ENCODE measurements at regions not wholly inside any gene's neighbourhood (a gene's known extent, or its start where the extent isn't known, plus 50 kb on each side); places are given as distances from the start of the nearest gene placed in this dataset.

GRCh38 chr13:78087966-78088678 is 169.5 kb upstream of the EDNRB start:
- Histone ChIP-seq H3K27me3 (ENCODE audit: control insufficient read depth in 2 of 2, insufficient read depth in 2 of 2, low read length in 2 of 2) (no peaks in the 10 kb centered on the region), H3K9me3 (replicated peaks in 1 of 2; ENCODE audit: control insufficient read depth in 1 of 2, insufficient read depth in 1 of 2, low read length in 2 of 2) (no peaks in the 10 kb centered on the region), H2AFZ (ENCODE audit: insufficient read depth, low read depth, low read length, poor library complexity, severe bottlenecking) (no peak overlapping the region), H3K4me3 (replicated peaks in 1 of 3; ENCODE audit: low read depth in 2 of 3, low read length in 3 of 3) (no peak overlapping the region), H3K36me3 (replicated peaks in 1 of 2; ENCODE audit: control insufficient read depth in 1 of 2, insufficient read depth in 2 of 2, low read length in 2 of 2) (no peaks in the 10 kb centered on the region), H3K4me1 (ENCODE audit: control insufficient read depth in 1 of 2, insufficient read depth in 2 of 2, low read length in 2 of 2) (peaks cover 8 to 13% of the 10 kb centered on the region in 2 donors), H3K27ac (ENCODE audit: low read depth in 1 of 2, low read length in 2 of 2) (no peak overlapping the region), H4K20me1 (ENCODE audit: insufficient read depth, low read length) (no peaks in the 10 kb centered on the region), H3K4me2 (replicated peaks; ENCODE audit: extremely low read depth, low read length, poor library complexity, severe bottlenecking) (no peak overlapping the region), H3K9ac (ENCODE audit: insufficient read depth, low read length, poor library complexity, severe bottlenecking) (no peak overlapping the region), H3K79me2 (ENCODE audit: insufficient read depth, low read length) (no peaks in the 10 kb centered on the region)
- WGBS (ENCODE audit: insufficient coverage): 94% methylated on average over 3 of the region's 4 CpGs
- intact Hi-C loops (cut with micrococcal nuclease): no loop called here
- no peak for DNase-seq
- H3K27ac Mint-ChIP-seq: no peak overlapping the region
- H3K27me3 Mint-ChIP-seq (ENCODE audit: low read depth in 3 of 3): peaks cover 0 to 1% (median 0%) of the 10 kb centered on the region in 3 donors
- H3K4me3 Mint-ChIP-seq: no peak overlapping the region
- H3K36me3 Mint-ChIP-seq: peaks cover 0 to 3% of the 10 kb centered on the region in 2 donors
- H3K4me1 Mint-ChIP-seq: peaks cover 15% of the 10 kb centered on the region
- H3K9me3 Mint-ChIP-seq: peaks cover 0 to 3% (median 0%) of the 10 kb centered on the region in 7 donors
- TF ChIP-seq CTCF (IDR thresholded peaks at IDR 0.05): no peak

GRCh38 chr13:78085434-78086225 is 167.0 kb upstream of the EDNRB start:
- peaks cover 8 to 21% (median 15%) of the 10 kb centered on the region in 7 donors for H3K9me3 Mint-ChIP-seq
- TF ChIP-seq CTCF (IDR thresholded peaks at IDR 0.05): no peak

More at GRCh38 chr13:78085434-78086225, 167.0 kb upstream of the EDNRB start:
- Mint-ChIP-seq H3K4me1 (peaks cover 14% of the 10 kb centered on the region), H3K27me3 (ENCODE audit: low read depth in 3 of 3) (peaks cover 0 to 1% (median 0%) of the 10 kb centered on the region in 3 donors), H3K36me3 (peaks cover 0 to 6% of the 10 kb centered on the region in 2 donors), H3K4me3 (peak overlapping the region; percentile 78 to 92), H3K27ac (peak overlapping the region; percentile 1 to 91 (median 85))
- Histone ChIP-seq H3K9me3 (replicated peaks in 1 of 2; ENCODE audit: control insufficient read depth in 1 of 2, insufficient read depth in 1 of 2, low read length in 2 of 2) (peaks cover 3 to 6% of the 10 kb centered on the region in 2 donors), H3K9ac (ENCODE audit: insufficient read depth, low read length, poor library complexity, severe bottlenecking) (no peak overlapping the region), H3K4me3 (replicated peaks in 1 of 3; ENCODE audit: low read depth in 2 of 3, low read length in 3 of 3) (peak overlapping the region; percentile 19 to 79 (median 75)), H3K79me2 (ENCODE audit: insufficient read depth, low read length) (no peaks in the 10 kb centered on the region), H3K36me3 (replicated peaks in 1 of 2; ENCODE audit: control insufficient read depth in 1 of 2, insufficient read depth in 2 of 2, low read length in 2 of 2) (no peaks in the 10 kb centered on the region), H4K20me1 (ENCODE audit: insufficient read depth, low read length) (no peaks in the 10 kb centered on the region), H3K27ac (ENCODE audit: low read depth in 1 of 2, low read length in 2 of 2) (peak overlapping the region; percentile 4 to 59), H3K4me1 (ENCODE audit: control insufficient read depth in 1 of 2, insufficient read depth in 2 of 2, low read length in 2 of 2) (peaks cover 8 to 13% of the 10 kb centered on the region in 2 donors), H3K4me2 (replicated peaks; ENCODE audit: extremely low read depth, low read length, poor library complexity, severe bottlenecking) (peak overlapping the region; percentile 81), H3K27me3 (ENCODE audit: control insufficient read depth in 2 of 2, insufficient read depth in 2 of 2, low read length in 2 of 2) (no peaks in the 10 kb centered on the region), H2AFZ (ENCODE audit: insufficient read depth, low read depth, low read length, poor library complexity, severe bottlenecking) (peak overlapping the region; percentile 79)
- no peak for DNase-seq
- no CpG with 5 or more reads among the region's 8 CpGs for WGBS (ENCODE audit: insufficient coverage)
- intact Hi-C loops (cut with micrococcal nuclease): no loop called here
